Calu3 (cell line): ENCODE measurements at regions not wholly inside any gene's neighbourhood (a gene's known extent, or its start where the extent isn't known, plus 50 kb on each side); places are given as distances from the start of the nearest gene placed in this dataset.
"Not testable (repeated sequence)": the region's sequence is repeated elsewhere in the genome, so short reads cannot be mapped to it uniquely, and the experiment has no call there.

ENCODE experiments used
- BruUV-seq: library from RNA; stranded (reverse); fragments of 400-500 nt; replicated peaks from 2 replicates; lab custom pipeline; 2021; lab: Mats Ljungman, UMichigan
- CTCF ChIA-PET: fragments of 300-600 bp; sonication (Branson Sonifier 250); formaldehyde crosslinking; loops from one replicate; lab custom pipeline; 2022; ENCODE audit warnings: antibody characterized with exemption; lab: Charles Lee
- DNase-seq: peaks from one replicate; pipeline ENCODE4 v3.0.0; 2022
- H3K27ac Mint-ChIP-seq: one replicate; pipeline ENCODE4 v1.8.0; 2022; ENCODE audit warnings: mixed read lengths; ENCODE audit not compliant: unreplicated experiment
- H3K27me3 Mint-ChIP-seq: one replicate; pipeline ENCODE4 v1.8.0; 2022; ENCODE audit warnings: mixed read lengths; ENCODE audit not compliant: unreplicated experiment
- H3K36me3 Mint-ChIP-seq: one replicate; pipeline ENCODE4 v1.8.0; 2022; ENCODE audit warnings: mild to moderate bottlenecking, moderate library complexity, mixed read lengths; ENCODE audit not compliant: insufficient read depth, unreplicated experiment
- H3K4me1 Mint-ChIP-seq: one replicate; pipeline ENCODE4 v1.8.0; 2022; ENCODE audit warnings: mild to moderate bottlenecking, low read depth, mixed read lengths; ENCODE audit not compliant: unreplicated experiment
- H3K4me3 Mint-ChIP-seq: one replicate; pipeline ENCODE4 v1.8.0; 2022; ENCODE audit warnings: mild to moderate bottlenecking, low read depth, moderate library complexity, mixed read lengths; ENCODE audit not compliant: unreplicated experiment
- H3K9me3 Mint-ChIP-seq: one replicate; pipeline ENCODE4 v1.8.0; 2022; ENCODE audit warnings: low read depth, mixed read lengths; ENCODE audit not compliant: unreplicated experiment
- intact Hi-C: fragments of 100-400 bp; cut with micrococcal nuclease; formaldehyde crosslinking; loops from one replicate; pipeline ENCODE4 v1.10.0; 2022; ENCODE audit not compliant: unreplicated experiment
- TF ChIP-seq, protein P1 (sequence below): fragments of 200-600 bp; IDR thresholded peaks from one replicate; pipeline ENCODE4 v1.8.0; 2022; ENCODE audit warnings: antibody characterized with exemption; ENCODE audit not compliant: unreplicated experiment

DNA sequence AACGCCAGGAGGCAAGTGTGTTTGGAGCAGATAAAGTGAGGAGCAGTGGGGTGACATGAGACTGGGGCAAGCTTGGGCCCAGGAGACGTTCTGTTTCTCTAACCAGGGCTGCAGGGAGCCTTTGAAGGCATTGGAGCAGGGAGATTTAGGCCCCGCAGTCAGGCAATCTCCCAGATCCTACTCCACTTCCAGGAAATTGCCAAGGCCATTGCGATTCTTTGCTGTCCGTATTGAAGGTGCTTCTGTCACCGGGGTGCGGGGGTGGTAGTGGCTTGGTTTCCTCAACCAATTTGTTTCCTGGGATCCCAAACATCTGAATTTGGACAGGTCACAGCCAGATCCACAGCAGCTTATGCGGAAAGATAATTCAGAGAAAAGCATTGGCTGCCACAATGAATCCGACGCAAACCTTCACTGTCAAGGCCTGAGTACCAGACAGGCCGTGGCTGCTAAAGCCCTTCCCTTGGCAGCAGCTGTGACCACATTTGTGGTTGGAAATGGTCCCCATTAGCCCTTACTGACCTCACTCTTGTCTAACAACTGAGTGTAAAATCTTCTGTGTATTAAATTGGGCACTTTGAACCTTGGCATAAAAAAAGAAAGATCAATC is 385.6 kb downstream of the PTPRU start:
- TF ChIP-seq, protein P1, sequence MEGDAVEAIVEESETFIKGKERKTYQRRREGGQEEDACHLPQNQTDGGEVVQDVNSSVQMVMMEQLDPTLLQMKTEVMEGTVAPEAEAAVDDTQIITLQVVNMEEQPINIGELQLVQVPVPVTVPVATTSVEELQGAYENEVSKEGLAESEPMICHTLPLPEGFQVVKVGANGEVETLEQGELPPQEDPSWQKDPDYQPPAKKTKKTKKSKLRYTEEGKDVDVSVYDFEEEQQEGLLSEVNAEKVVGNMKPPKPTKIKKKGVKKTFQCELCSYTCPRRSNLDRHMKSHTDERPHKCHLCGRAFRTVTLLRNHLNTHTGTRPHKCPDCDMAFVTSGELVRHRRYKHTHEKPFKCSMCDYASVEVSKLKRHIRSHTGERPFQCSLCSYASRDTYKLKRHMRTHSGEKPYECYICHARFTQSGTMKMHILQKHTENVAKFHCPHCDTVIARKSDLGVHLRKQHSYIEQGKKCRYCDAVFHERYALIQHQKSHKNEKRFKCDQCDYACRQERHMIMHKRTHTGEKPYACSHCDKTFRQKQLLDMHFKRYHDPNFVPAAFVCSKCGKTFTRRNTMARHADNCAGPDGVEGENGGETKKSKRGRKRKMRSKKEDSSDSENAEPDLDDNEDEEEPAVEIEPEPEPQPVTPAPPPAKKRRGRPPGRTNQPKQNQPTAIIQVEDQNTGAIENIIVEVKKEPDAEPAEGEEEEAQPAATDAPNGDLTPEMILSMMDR, result no peak
- no peaks in the 10 kb centered on the region for H3K4me1 Mint-ChIP-seq
- CTCF ChIA-PET, result no interaction called here
- peaks cover 22% of the 10 kb centered on the region for H3K27me3 Mint-ChIP-seq
- BruUV-seq, result no TSS peak
- no peak overlapping the region for H3K4me3 Mint-ChIP-seq
- H3K9me3 Mint-ChIP-seq, result no peaks in the 10 kb centered on the region
- intact Hi-C loops, result no loop called here
- DNase-seq, result no peak
- no peak overlapping the region for H3K27ac Mint-ChIP-seq
- no peaks in the 10 kb centered on the region for H3K36me3 Mint-ChIP-seq

GRCh38 chr1:29620631-29621030 is 384.3 kb downstream of the PTPRU start:
- intact Hi-C loops, result no loop called here
- DNase-seq, result no peak
- H3K36me3 Mint-ChIP-seq, result no peaks in the 10 kb centered on the region

DNA sequence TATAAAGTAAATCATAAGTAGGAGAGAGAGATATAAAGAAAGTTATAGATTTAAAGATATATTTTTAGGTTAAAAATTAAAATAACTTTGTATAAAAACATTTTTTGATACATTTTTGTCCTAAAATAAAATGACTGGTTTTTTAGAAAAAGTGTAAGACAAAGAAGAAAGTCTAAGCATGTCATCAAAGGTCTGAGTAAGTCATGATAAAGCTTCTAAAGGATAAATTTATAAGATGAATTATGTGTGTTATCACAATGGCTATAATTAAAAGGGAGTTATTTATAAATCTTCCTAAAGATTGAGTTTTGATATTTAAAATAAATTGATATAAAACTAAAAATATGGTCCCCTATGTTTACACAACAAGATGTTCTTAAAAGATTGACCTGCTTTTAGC is 370.9 kb downstream of the PTPRU start:
- TF ChIP-seq, protein P1, result no peak
- H3K9me3 Mint-ChIP-seq, result peaks cover 15% of the 10 kb centered on the region
- peaks cover 35% of the 10 kb centered on the region for H3K27me3 Mint-ChIP-seq
- no peak overlapping the region for H3K4me3 Mint-ChIP-seq
- H3K4me1 Mint-ChIP-seq, result peaks cover 8% of the 10 kb centered on the region
- no peak for DNase-seq
- CTCF ChIA-PET, result no interaction called here
- no peak overlapping the region for H3K27ac Mint-ChIP-seq
- intact Hi-C loops, result no loop called here
- no peaks in the 10 kb centered on the region for H3K36me3 Mint-ChIP-seq
- BruUV-seq, result no TSS peak

More at GRCh38 chr1:29620631-29621030, 384.3 kb downstream of the PTPRU start:
- no peaks in the 10 kb centered on the region for H3K9me3 Mint-ChIP-seq
- H3K27ac Mint-ChIP-seq, result no peak overlapping the region
- no TSS peak for BruUV-seq
- H3K4me3 Mint-ChIP-seq, result no peak overlapping the region
- CTCF ChIA-PET, result no interaction called here
- TF ChIP-seq, protein P1, result no peak
- H3K4me1 Mint-ChIP-seq, result no peaks in the 10 kb centered on the region
- peaks cover 13% of the 10 kb centered on the region for H3K27me3 Mint-ChIP-seq

DNA sequence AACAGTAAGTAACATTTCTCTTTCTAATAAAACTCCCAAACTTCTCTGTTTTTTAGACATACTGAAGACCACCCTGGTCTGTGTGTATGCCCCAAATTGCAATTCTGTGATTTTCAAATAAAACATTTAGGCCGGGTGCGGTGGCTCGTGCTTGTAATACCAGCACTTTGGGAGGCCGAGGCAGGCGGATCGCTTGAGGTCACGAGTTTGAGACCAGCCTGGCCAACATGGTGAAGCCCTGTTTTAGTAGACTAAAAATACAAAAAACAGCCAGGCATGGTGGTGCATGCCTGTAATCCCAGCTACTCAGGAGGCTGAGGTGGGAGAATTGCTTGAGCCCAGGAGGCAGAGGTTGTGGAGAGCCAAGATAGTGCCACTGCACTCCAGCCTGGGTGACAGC is 368.5 kb downstream of the PTPRU start:
- H3K36me3 Mint-ChIP-seq, H3K4me1 Mint-ChIP-seq, H3K4me3 Mint-ChIP-seq, H3K27ac Mint-ChIP-seq, DNase-seq, CTCF ChIA-PET, BruUV-seq, intact Hi-C loops: not testable (repeated sequence)
- H3K9me3 Mint-ChIP-seq, result peaks cover 15% of the 10 kb centered on the region
- peaks cover 41% of the 10 kb centered on the region for H3K27me3 Mint-ChIP-seq

- H3K36me3 Mint-ChIP-seq, result no peaks in the 10 kb centered on the region
These were observed 367.3 kb downstream of the PTPRU start for GRCh38 chr1:29603622-29604021.

More at GRCh38 chr1:29603622-29604021, 367.3 kb downstream of the PTPRU start:
- no TSS peak for BruUV-seq
- peaks cover 15% of the 10 kb centered on the region for H3K9me3 Mint-ChIP-seq
- no peak for DNase-seq
- H3K27ac Mint-ChIP-seq, result no peak overlapping the region
- intact Hi-C loops, result no loop called here
- H3K4me1 Mint-ChIP-seq, result peaks cover 8% of the 10 kb centered on the region
- TF ChIP-seq, protein P1, result no peak
- H3K27me3 Mint-ChIP-seq, result peaks cover 53% of the 10 kb centered on the region
- H3K4me3 Mint-ChIP-seq, result no peak overlapping the region
- CTCF ChIA-PET, result no interaction called here
